Endothelial cell of umbilical vein (primary cell): ENCODE measurements at regions not wholly inside any gene's neighbourhood (a gene's known extent, or its start where the extent isn't known, plus 50 kb on each side); places are given as distances from the start of the nearest gene placed in this dataset.

ENCODE experiments used
- BruUV-seq: library from RNA; stranded (reverse); fragments of 400-500 nt; replicated peaks from 2 replicates; lab custom pipeline; 2021; lab: Mats Ljungman, UMichigan
- CTCF ChIA-PET: fragments of 300-600, 350-600 bp; sonication (Branson Sonifier 250); formaldehyde crosslinking; loops from one replicate; lab custom pipeline; 2021; ENCODE audit warnings: antibody characterized with exemption, inconsistent platforms; lab: Charles Lee
- POLR2A ChIA-PET: fragments of 300-600, 350-600 bp; sonication (Branson Sonifier 250); formaldehyde crosslinking; loops from one replicate; lab custom pipeline; 2021; ENCODE audit warnings: antibody characterized with exemption, inconsistent platforms; lab: Charles Lee
- DNase-seq: peaks from one replicate; pipeline ENCODE4 v3.0.0-alpha.2; 2011; ENCODE audit warnings: low read depth, low spot score
- FAIRE-seq: peaks from 2 replicates; lab custom pipeline; 2011; peaks lifted over from hg19 to GRCh38; lab: Jason Lieb, UNC
- H2AFZ ChIP-seq: 2 replicates; pipeline ENCODE4 v1.6.0; 2012; ENCODE audit warnings: low read depth, low read length, control low read depth, inconsistent platforms
- H3K27ac ChIP-seq: 2 replicates; pipeline ENCODE4 v1.5.1; 2011; ENCODE audit warnings: low read depth, mild to moderate bottlenecking, control low read depth, low read length, moderate library complexity; ENCODE audit not compliant: insufficient read depth
- H3K27me3 ChIP-seq, 2 experiments: 2 replicates each; pipeline versions ENCODE4 v1.6.0 to v1.6.1; 2011; ENCODE audit warnings: low read length in 2 of 2, mixed read lengths in 1 of 2; ENCODE audit not compliant: control insufficient read depth in 2 of 2, insufficient read depth in 2 of 2
- H3K36me3 ChIP-seq, 2 experiments: 2 replicates in 1 of 2; 3 replicates in 1 of 2; pipeline ENCODE4 v1.5.1; 2011; ENCODE audit warnings: low read length in 2 of 2, mild to moderate bottlenecking in 1 of 2, moderate library complexity in 1 of 2; ENCODE audit not compliant: control insufficient read depth in 2 of 2, insufficient read depth in 2 of 2; ENCODE audit errors: extremely low read depth in 1 of 2
- H3K4me1 ChIP-seq: 3 replicates; pipeline ENCODE4 v1.5.1; 2011; ENCODE audit warnings: mild to moderate bottlenecking, low read length; ENCODE audit not compliant: control insufficient read depth, insufficient read depth; ENCODE audit errors: extremely low read depth
- H3K4me2 ChIP-seq: 2 replicates; pipeline ENCODE4 v1.6.1; 2011; ENCODE audit warnings: low read length, control low read depth, mixed read lengths; ENCODE audit not compliant: insufficient read depth
- H3K4me3 ChIP-seq, 3 experiments: fragments of 200-600 bp in 1 of 3; sonication (generic), shearing (Covaris generic) in 1 of 3; replicated peaks in 1 of 3; 2 replicates each; pipeline ENCODE4 v1.5.1; 2011 to 2016; ENCODE audit warnings: control low read depth in 3 of 3, low read length in 3 of 3, mild to moderate bottlenecking in 2 of 3, inconsistent platforms in 1 of 3, low read depth in 1 of 3, moderate library complexity in 1 of 3; ENCODE audit not compliant: insufficient read depth in 1 of 3
- H3K79me2 ChIP-seq: 2 replicates; pipeline ENCODE4 v1.6.0; 2012; ENCODE audit warnings: low read length, inconsistent platforms; ENCODE audit not compliant: control insufficient read depth, insufficient read depth
- H3K9ac ChIP-seq: replicated peaks from 2 replicates; pipeline ENCODE3; 2011; ENCODE audit warnings: low read length, control low read depth; ENCODE audit not compliant: insufficient read depth; ENCODE audit errors: extremely low read depth
- H3K9me1 ChIP-seq: replicated peaks from 3 replicates; pipeline ENCODE4 v1.6.0; 2011; ENCODE audit warnings: mild to moderate bottlenecking, low read length; ENCODE audit not compliant: control insufficient read depth, insufficient read depth; ENCODE audit errors: extremely low read depth
- H3K9me3 ChIP-seq: replicated peaks from 2 replicates; pipeline ENCODE4 v1.5.1; 2012; ENCODE audit warnings: low read length, inconsistent platforms; ENCODE audit not compliant: control insufficient read depth, insufficient read depth
- H4K20me1 ChIP-seq: replicated peaks from 2 replicates; pipeline ENCODE3; 2011; ENCODE audit warnings: mild to moderate bottlenecking, low read length; ENCODE audit not compliant: control insufficient read depth, insufficient read depth; ENCODE audit errors: extremely low read depth
- CTCF ChIP-seq, 2 donors: IDR thresholded peaks; 1 replicate in 1 of 2; 2 replicates in 1 of 2; pipeline ENCODE4 v1.5.1; 2011; ENCODE audit warnings: low read length in 2 of 2, mild to moderate bottlenecking in 2 of 2, moderate library complexity in 2 of 2, control low read depth in 1 of 2, inconsistent platforms in 1 of 2, low read depth in 1 of 2; ENCODE audit not compliant: insufficient read depth in 1 of 2; ENCODE audit errors: extremely low read depth in 1 of 2
- EZH2 ChIP-seq: IDR thresholded peaks from 2 replicates; pipeline ENCODE4 v1.6.1; 2012; ENCODE audit warnings: borderline replicate concordance, low read depth, mild to moderate bottlenecking, moderate library complexity, low read length, inconsistent platforms; ENCODE audit not compliant: severe bottlenecking
- FOS ChIP-seq: IDR thresholded peaks from 2 replicates; pipeline ENCODE4 v1.6.1; 2011; ENCODE audit warnings: mild to moderate bottlenecking, low read length, moderate library complexity, borderline replicate concordance; ENCODE audit not compliant: insufficient read depth
- GATA2 ChIP-seq: IDR thresholded peaks from 2 replicates; pipeline ENCODE4 v1.7.0; 2011; ENCODE audit warnings: low read depth, mild to moderate bottlenecking, moderate library complexity, mixed read lengths, low read length; ENCODE audit not compliant: insufficient read length, insufficient read depth
- JUN ChIP-seq: IDR thresholded peaks from 2 replicates; pipeline ENCODE4 v1.6.1; 2011; ENCODE audit warnings: borderline replicate concordance, low read depth; ENCODE audit not compliant: insufficient read length, insufficient read depth
- MAX ChIP-seq: IDR thresholded peaks from 2 replicates; pipeline ENCODE4 v1.6.1; 2011; ENCODE audit not compliant: insufficient read depth, insufficient read length
- MYC ChIP-seq: IDR thresholded peaks from one replicate; pipeline ENCODE4 v1.6.1; 2011; ENCODE audit warnings: mild to moderate bottlenecking, low read depth, low read length
- POLR2A ChIP-seq: IDR thresholded peaks from 2 replicates; pipeline ENCODE4 v1.6.1; 2012; ENCODE audit warnings: low read depth, mild to moderate bottlenecking, control low read depth, low read length
- POLR2AphosphoS5 ChIP-seq: IDR thresholded peaks from 2 replicates; pipeline ENCODE4 v1.6.1; 2012; ENCODE audit warnings: low read depth, mild to moderate bottlenecking, control low read depth, low read length, moderate library complexity; ENCODE audit not compliant: insufficient read depth
- dilution Hi-C: fragments of 300-500 bp; cut with MboI; formaldehyde crosslinking; loops from one replicate; pipeline ENCODE4 v1.15.0; 2019; ENCODE audit warnings: low sequenced_read_pairs; ENCODE audit not compliant: extremely low pct_ligation_motif_present
- intact Hi-C: fragments of 100-400 bp; cut with micrococcal nuclease; formaldehyde crosslinking; loops from one replicate; pipeline ENCODE4 v1.10.0; 2022

GRCh38 chr6:40077736-40078135 lies 143.5 kb upstream of the MOCS1 start:
- H3K36me3 ChIP-seq: no peaks in the 10 kb centered on the region

More at GRCh38 chr6:40077736-40078135, 143.5 kb upstream of the MOCS1 start:
- no peaks in the 10 kb centered on the region for H3K9me1 ChIP-seq
- H2AFZ ChIP-seq: no peak overlapping the region
- TF ChIP-seq FOS (no peak), EZH2 (no peak), POLR2A (no peak), MYC (no peak), JUN (no peak), CTCF (IDR thresholded peaks at IDR 0.05; ENCODE audit: extremely low read depth in 1 of 2, insufficient read depth in 1 of 2, low read depth in 1 of 2, low read length in 2 of 2) (no peak), MAX (no peak), POLR2AphosphoS5 (no peak), GATA2 (no peak)
- no peak overlapping the region for H3K4me3 ChIP-seq
- no peak overlapping the region for H3K4me2 ChIP-seq
- DNase-seq (no peak), FAIRE-seq (no peak)
- no peaks in the 10 kb centered on the region for H3K4me1 ChIP-seq
- no TSS peak for BruUV-seq
- no peaks in the 10 kb centered on the region for H3K79me2 ChIP-seq
- CTCF ChIA-PET: no interaction called here
- H3K27ac ChIP-seq: no peak overlapping the region
- H3K9ac ChIP-seq: no peak overlapping the region
- peaks cover 2% of the 10 kb centered on the region for H3K9me3 ChIP-seq
- no peaks in the 10 kb centered on the region for H4K20me1 ChIP-seq
- dilution Hi-C loops: no loop called here
- intact Hi-C loops: no loop called here
- H3K27me3 ChIP-seq: no peaks in the 10 kb centered on the region
- POLR2A ChIA-PET: no interaction called here
